Activated T-cell treated with anti-CD3 and anti-CD28 coated beads, Interleukin-2, amount 50 U/mL, for 48 hours (primary cell): ENCODE measurements at regions not wholly inside any gene's neighbourhood (a gene's known extent, or its start where the extent isn't known, plus 50 kb on each side); places are given as distances from the start of the nearest gene placed in this dataset.
"Not testable (repeated sequence)": the region's sequence is repeated elsewhere in the genome, so short reads cannot be mapped to it uniquely, and the experiment has no call there.

Experiments
- DNase-seq, 2 experiments: peaks; one replicate each; pipeline ENCODE4 v3.0.0-alpha.2; 2020

DNA sequence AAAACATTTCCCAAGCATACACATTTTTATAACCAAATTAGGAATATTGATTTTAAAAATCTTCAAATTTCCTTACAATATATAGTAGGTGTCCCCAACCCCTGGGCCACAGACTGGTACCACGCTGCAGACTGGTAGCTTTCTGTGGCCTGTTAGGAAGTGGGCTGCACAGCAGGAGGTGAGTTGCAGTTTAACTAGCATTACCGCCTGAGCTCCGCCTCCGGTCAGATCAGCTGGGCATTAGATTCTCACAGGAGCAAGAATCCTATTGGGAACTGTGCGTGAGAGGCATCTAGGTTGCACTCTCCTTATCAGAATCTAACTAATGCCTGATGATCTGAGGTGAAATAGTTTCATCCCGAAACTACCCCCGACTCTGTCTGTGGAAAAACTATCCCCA lies 62.1 kb downstream of the ZWINT start:
- DNase-seq: no peak

DNA sequence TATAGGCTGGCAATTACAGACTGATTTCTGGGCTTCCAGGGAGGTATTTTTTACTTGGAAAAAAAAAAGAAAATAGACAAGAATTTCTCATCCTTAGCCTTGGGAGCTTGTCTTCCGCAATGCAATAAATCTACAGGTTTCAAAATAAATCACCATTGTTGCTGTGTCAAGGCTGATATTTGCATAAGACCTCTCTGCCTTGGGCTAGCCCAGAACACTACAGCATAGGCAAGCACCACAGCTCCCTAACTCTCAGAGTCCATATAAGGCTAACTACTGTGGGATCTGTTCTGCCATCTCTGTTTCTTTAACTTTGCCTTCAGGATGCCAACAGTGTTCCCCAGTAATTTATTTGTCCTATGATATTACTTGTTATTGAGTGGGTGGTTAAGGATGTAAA lies 64.4 kb downstream of the ZWINT start:
- DNase-seq: no peak

DNA sequence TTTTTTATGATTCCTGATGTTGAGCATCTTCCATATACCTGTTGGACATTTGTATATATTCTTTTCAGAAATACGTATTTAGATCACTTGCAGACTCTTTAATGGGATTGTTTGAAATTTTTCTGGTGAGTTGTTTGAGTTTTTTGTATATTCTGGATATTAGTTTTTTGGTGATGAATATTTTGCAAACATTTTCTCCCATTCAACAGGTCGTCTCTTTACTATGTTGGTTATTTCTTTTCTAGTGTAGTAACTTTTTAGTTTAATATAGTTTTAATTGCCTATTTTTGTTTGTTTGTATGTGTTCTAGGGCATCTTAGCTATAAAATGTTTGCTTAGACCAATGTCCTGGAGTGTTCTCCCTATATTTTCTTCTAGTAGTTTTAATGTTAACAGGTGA lies 72.7 kb downstream of the ZWINT start:
- DNase-seq: no peak

DNA sequence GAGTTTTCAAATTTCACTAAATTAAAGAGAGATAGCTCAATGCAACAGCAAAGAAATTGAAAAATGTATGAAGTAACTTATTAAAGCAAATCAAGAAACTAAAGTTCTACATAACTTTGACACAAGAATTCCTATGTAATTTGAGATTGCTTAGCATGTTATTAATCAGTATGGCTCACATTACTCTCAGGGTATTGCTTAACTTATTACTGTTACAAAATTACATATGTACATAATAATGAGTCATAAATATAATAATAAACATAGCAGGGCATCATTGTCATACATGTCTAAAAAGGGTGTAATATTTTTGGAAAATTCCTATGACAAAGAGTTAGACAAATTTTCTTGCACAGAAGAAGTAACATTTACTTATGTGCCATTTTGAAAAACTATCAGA lies 75.0 kb downstream of the ZWINT start:
- DNase-seq: no peak

DNA sequence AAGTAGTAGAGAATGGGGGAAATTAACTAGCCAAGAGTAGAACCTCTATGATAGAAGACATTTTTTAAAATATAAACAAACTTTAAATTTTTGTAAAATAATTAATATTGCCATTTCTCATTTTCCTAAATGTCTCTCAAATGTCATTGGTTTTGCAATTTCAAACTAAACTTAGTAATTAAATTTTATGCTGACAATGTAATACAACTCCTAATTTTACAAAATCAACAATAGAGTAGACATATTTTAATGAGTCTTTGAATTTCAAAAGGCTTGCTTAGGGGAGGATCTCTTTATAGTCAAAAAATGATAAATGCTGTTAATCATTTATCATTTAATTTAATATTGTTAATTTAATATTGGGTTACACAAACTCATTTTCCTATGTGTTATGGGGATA lies 81.8 kb downstream of the ZWINT start:
- no peak for DNase-seq

DNA sequence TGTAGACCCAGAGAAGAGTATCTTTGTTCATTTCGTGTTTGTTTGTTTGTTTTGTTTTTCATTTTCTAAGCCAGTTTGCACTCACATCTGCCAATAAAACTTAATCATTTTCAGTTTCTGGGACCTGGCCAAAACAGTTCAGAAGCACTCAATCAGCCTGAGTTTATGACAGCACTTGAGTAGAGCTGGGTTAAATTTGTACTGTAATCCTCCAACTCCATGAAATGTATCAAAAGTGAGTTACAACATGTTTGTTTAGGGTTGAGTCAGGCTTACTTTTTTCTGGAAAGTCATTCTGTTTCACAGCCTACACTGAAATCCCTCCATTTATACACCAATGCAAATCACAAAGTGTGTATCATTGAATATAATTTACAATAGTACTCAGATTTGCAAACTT lies 91.9 kb downstream of the ZWINT start:
- no peak for DNase-seq

DNA sequence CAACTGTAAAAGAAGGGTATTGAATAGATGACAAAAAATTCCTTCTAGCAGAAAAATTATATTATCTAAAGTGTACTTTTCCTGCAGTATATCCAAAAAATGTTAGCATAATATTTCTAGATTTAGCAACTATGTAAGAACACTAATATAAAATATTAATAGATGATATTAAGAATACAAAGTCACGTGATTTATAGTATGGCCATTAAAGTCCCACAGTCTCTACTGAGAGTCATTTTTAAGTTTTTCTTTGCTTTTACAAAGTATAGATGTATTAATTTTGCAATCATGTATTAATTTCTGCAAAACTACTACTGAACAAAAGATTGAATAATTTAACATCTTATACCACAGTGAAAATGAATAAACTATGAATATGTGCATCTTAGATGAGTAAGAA lies 94.9 kb downstream of the ZWINT start:
- DNase-seq: no peak

DNA sequence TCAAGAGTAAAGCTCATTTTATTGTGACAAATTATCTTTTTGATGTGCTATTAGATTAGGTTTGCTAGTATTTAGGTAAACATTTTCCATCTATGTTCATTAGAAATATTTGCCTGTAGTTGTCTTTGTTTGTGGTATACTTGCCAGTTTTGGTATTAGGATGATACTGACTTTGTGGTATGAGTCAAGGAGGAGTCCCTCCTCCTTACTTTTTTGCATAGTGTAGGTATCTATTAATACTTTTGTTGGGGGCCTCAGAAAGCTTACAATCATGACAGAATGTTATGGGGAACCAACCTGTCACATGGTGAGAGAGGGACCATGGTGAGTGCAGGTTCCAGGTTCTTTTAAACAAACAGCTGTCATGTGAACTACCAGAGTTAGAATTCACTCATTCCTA lies 102.1 kb downstream of the ZWINT start:
- no peak for DNase-seq

DNA sequence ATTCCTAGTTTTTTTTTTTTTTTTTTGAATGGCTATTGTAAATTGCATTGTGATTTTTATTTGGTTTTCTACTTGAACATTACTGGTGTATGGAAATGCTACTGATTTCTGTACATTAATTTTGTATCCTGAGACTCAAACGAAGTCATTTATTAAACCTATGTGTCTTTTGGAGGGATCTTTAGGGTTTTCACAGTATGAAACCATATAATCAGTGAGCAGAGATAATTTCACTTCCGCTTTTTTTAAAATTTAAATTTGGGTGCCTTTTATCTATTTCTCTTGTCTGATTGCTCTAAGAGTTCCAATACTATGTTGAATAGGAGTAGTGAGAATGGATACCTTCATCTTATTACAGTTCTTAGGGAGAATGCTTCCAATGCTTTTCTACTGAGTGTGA lies 102.7 kb downstream of the ZWINT start:
- DNase-seq: no peak

DNA sequence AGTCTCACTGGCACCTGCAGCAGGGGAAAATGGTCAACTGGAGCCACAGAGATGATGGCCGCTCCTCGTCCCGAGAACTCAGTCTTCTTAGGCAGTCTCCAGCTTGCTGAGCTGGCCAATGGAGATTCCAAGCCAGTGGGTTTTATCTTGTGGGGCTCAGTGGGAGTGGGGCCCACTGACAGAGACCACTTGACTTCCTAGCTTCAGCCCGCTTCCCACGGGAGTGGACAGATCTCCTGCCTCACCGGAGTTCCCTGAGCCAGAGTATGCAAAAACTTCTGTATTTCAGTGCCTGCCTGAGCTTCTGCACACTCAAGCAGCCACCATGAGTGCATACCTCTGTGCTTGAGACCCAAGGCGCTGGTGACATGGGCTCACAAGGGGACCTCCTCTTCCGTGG lies 105.8 kb downstream of the ZWINT start:
- no peak for DNase-seq

DNA sequence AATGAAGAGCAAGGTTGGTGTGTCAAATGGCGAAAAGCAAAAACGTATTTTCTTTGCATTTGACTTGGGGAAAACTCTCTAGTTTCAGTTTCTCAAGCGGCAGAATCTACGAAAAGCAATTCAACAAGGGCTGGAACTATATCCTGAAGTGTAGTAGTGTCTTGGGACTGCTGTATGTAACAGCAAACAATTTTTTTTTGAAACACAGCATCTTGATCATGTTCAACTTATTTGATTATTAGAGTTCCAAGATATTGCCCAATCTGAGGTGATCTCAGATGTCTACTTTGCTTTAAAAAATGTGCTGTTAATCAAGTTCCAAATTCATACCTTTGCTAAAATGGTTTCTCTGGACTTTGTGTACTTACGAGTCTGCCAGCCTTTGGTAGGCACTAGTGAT lies 120.6 kb downstream of the ZWINT start:
- no peak for DNase-seq

DNA sequence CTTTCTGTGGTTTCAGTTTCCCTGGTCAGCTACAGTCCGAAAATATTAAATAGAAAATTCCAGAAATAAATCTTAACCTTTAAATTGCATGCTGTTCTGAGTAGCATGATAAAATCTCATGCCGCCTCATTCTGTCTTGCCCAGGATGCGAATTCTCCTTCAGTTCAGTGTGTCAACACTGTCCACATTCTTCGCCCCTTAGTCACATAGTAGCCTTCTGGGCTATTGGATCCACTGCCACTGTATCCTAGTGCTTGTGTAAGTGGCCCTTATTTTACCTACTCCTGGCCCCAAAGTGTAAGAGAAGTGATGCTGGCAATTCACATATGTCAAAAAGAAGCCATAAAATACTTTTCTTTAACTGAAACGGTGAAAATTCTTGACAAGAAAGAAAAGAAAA lies 129.6 kb downstream of the ZWINT start:
- DNase-seq: no peak

DNA sequence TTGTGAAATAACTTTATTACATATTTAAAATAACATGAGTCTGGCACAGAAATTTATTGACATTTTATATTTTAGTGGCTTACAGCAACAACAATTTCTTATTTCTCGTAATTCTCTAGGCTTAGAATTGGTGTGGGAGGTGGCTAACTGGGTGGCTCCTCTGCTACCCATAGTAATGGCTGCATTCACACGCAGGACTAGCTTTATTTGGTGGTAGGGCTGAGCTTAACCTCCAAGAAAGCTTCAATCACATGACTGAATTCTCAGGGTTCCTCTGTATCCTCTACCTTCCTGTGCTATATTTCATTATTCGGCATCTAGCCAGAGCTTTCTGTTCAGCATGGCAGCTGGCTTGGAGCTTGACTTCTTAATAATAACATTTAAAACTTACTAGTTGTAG lies 138.8 kb downstream of the ZWINT start:
- no peak for DNase-seq

DNA sequence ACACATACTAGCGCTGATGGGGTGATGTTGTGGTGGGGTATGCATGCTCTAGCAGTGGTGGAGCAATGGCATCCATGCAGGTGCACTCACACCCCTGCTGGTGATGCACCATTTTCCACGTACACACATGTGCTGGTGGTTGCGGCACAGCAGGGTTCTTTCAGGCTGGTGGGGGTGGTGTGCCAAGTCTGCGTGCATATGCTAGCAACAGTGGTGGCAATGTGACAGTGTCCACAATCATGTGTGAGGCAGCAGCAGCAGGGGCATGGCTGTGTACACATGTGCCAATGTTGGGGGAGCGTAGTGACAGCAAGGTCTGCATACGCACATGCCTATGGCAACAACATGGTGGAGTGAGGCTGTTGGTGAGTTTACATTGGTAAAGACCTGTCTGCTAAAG lies 148.1 kb downstream of the ZWINT start:
- no peak for DNase-seq

DNA sequence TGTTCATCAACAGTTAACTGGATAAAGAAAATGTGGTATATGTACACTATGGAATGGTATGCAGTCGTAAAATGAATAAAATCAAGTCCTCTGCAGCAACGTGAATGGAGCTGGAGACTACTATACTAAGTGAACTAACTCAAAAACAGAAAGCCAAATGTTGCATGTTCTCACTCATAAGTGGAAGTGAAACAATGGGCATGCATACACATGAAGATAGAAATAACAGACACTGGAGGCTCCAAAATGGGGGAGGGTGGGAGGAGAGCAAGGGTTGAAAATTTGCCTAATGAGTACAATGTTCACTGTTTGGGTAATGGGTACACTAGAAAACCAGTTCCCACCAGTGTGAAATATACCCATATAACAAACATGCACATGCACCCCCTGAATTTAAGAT lies 179.5 kb downstream of the ZWINT start:
- DNase-seq: no peak

DNA sequence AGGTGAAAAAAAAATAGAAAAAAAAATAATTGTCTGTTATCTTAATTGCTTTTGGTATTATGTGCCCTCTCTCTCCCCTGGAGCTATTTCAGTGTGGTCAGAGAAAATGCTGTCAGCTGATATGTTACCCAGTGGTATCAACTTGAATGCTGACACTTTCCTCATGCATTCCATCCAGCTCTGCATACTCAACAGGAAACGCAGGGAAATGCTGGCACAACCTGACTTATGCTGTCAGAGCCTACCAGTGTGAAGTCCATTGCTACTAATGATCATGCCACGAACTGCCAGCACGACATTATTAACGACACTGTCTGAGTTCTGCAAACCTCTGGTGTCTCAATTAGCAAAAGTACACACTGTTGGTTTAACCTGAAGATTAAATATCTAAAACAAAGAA lies 182.8 kb downstream of the ZWINT start:
- no peak for DNase-seq

DNA sequence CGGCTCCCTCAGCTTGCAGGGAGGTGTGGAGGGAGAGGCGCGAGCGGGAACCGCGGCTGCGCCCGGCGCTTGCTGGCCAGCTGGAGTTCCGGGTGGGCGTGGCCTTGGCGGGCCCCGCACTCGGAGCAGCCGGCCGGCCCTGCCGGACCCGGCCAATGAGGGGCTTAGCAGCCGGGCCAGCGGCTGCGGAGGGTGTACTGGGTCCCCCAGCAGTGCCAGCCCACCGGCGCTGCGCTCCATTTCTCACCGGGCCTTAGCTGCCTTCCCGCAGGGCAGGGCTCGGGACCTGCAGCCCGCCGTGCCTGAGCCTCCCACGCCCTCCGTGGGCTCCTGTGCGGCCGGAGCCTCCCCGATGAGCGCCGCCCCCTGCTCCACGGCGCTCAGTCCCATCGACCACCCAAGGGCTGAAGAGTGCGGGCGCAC lies 206.0 kb downstream of the ZWINT start:
- DNase-seq: not testable (repeated sequence)

DNA sequence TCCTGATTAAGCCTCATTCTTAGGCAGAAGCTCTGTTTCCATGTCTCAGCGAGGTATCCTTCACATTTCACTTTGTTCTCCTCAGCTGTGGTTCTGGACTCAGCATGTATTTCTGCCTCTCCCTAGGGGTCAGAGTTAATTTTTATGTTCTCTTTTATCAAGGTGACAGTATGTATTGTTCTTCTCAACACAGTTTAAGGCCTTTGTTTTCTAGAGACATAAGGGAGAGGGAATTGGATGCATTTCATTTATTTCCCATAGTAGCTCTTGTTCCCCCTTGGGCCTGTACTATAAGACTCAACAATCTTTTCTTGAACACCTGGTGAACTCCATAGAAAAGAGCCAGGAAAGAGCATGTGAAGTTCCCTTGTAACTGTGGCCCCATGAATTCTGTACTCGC lies 214.3 kb downstream of the ZWINT start:
- DNase-seq: no peak

DNA sequence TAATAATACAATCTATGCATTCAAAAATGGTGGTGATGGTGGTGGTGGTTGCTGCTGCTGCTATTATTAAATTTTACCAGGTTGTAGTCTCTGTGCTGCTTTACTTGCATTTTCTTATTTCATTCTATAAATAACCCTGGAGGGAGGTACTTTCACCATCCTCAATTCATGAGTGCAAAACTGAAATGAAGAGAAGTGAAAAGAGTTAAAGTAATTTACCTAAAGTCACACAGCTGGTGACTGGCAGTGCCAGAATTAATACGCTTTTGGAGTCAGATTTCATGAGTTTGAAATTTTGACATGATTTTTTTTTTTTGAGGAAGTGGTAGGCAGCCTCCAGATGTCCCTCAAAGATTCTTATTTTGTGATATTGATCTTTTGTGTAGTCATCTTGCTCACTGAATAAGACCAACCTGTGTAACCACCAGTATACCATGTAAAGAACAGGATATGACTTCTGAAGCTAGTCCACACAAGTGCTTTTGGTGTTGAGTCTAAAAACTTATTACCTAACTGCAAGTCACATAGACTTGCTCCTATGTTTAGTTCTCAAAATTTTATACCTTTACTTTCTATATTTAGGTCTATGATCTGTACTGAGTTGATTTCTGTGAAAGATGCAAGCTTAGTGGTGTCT lies 218.8 kb downstream of the ZWINT start:
- no peak for DNase-seq

DNA sequence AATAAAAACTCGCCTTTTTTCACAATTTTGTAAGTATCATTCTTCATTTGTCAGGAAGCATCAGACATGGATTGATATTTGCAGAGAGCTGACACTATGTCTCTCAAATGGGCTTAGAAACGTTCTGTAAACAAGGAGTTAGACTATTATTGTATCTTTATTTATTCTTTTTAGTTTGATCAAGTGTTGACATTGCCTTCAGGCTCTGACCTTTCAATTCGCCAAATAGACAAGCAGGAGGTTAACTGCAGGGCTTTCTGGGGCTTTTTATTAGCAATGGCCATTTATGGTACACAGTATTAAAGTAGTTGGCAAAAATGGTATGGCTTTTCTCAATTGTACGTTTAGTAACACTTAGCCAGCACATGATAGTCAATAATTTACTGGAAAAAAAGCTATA lies 221.7 kb downstream of the ZWINT start:
- no peak for DNase-seq

DNA sequence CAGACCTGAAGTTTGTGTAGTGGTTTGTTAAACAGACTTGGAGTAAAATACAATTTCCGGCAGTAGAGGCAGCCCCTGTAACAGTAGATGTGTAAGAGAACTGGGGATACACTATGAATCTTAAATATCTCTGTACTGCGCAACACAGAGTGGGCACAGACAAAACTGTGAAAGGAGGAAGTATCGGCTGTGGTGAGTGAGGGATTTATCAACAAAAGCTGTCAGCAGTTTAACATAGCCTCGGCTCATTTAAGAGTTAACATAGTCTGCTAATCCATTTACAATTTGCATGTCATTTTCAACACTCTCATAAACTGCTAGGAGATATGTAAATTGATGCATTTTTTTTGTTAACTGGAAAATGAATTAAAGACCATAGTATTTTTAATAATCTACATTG lies 225.2 kb downstream of the ZWINT start:
- no peak for DNase-seq

DNA sequence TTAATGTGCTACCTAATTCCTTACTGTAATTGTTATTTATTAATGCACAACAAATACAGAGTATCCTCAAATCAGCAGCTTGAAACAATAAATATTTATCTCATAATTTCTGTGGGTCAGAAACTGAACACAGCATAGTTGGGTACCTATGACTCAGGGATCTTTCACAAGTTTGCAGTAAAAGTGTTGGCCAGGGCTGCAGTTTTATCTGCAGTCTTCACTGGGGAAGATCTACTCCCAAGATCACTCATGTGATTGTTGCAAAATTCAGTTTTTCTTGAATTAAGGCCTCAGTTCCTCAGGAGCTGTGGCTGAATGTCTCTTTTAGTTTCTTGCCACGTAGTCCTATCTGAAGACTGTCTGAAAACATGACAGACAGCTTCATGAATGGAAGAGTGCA lies 237.8 kb downstream of the ZWINT start:
- no peak for DNase-seq

DNA sequence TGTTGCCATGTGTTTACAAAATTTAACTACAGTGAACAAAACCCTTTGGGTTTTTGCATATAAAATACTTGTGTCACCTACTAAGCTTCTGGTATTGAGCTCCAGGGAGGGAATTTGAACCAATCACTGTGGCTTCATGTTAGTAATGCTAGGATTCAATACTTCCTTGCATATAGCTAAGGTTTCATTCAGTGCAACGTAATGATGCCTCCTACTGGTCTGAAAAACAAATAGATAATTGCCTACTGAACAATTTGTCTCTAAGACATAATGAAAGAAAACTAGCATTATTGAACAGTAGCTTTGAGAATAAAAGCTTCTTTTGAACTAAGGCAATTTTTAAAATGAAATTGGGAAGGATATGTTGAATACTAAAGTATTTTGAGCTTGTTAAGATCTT lies 244.4 kb downstream of the ZWINT start:
- DNase-seq: no peak

DNA sequence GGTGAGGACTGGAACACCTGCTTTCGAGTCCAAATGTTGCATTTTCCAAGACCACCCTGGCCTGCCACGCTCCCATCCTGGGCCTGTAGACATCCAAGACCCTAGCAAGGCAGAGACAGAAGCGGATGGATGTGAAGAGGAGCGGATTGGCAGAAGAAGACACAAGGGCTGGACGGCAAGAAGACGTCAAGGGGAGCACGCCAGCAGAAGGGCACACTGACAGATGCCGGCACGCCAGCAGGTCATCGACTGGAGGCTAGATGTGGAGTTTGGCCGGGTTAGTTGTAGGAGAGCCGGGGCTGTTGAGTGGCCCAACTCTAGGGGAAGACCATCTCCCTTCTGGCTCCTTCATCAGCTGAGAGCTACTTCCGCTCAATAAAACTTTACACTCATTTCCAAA lies 251.6 kb downstream of the ZWINT start:
- DNase-seq: no peak

DNA sequence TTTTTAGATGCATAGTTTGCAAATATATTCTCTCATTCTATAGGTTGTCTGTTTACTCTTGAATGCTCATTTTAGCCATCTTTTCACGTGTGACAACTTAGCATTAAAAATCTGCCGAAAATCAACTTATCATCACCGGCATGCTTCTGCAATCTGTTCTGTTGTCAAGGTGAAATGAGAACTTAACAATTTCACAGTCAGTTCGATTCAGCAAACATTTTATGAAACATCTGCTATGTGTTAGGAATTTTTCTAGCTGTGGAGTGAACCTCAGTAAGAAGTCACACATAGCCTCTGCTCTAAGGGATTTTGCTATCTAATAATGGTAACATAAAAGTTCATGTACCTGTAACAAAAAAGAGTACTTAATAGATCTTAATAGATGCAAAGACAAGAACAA lies 256.1 kb downstream of the ZWINT start:
- DNase-seq: no peak

DNA sequence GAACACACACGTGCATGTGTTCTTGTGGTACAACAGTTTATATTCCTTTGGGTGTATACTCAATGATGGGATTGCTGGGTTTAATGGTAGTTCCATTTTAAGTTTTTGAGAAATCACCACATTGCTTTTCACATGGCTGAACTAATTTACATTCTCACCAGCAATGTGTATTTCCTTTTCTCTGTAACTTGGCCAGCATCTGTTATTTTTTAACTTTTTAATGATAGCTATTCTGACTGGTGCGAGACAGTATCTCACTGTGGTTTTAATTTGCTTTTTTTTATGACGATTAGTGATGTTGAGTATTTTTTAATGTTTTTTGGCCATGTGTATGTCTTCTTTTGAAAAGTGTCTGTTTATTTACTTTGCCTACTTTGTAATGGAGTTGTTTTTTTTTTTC lies 256.6 kb downstream of the ZWINT start:
- no peak for DNase-seq
